CD4-positive, alpha-beta T cell treated with Interferon alpha-2 for 1 hour (primary cell): ENCODE measurements at regions not wholly inside any gene's neighbourhood (a gene's known extent, or its start where the extent isn't known, plus 50 kb on each side); places are given as distances from the start of the nearest gene placed in this dataset.

Source experiments
- DNase-seq, 2 donors: peaks; one replicate each; pipeline ENCODE4 v3.0.0-alpha.2; 2020 to 2022

DNA sequence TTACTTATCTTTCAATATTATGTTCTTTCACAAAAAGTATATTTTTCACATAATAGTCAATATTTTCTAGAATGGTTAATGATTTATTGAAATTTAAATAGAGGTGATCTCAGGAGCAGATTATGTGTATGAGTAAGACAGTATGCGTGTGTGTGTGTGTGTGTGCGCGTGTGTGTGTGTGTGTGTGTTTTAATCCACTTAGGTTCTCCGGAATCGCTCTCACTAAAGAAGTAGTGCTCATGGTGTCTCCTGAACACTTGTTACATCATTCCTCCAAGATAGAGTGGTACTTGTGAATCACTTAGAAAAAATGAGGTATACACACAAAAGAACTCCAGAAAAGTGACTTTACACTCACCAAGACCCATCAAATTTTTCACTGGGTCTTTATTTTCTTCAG, 91.0 kb upstream of the KCNH7 start:
- DNase-seq = no peak

- no peak for DNase-seq
Observed at GRCh38 chr2:162928356-162928755, 89.8 kb upstream of the KCNH7 start.

DNA sequence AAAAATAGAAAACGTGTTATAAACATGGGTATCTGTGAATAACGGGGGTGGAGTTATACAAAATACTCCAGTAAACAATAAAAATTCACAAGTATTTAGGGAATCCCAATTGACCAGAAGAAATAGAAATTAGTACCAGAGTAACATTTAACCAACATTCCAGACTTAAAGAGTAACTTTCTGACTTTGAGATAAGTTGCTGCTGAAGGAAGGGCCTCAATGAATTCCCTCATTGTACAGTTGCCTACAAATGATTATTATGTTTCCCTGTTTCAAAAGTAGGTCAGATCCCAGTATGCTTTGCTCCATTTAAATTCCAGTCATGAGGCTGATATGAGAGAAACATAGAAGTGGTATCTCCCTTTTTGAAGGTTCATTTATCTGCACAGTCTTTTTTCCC, 88.3 kb upstream of the KCNH7 start:
- no peak for DNase-seq

GRCh38 chr2:162926501-162926900, 87.9 kb upstream of the KCNH7 start:
- no peak for DNase-seq

DNA sequence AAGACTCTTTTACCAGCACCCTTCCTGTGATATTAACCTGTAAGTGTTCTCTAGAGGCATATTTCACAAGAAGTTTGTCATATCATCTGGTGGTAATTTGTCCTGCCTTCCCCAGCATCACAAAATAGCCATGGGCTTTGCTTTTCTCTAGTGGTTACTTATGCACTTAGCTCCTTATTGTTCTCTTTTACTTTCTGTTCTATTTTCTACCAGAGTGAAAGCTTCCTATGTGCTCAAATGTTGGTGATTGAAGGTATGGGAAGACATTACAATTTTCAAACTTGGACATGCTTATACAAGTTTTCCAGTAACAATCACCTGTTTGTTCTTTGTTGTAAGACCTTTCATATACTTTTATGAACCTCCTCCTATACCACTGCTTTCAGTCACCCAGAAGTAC, 87.0 kb upstream of the KCNH7 start:
- DNase-seq = no peak

GRCh38 chr2:162919111-162919510, 80.5 kb upstream of the KCNH7 start:
- DNase-seq = no peak

DNA sequence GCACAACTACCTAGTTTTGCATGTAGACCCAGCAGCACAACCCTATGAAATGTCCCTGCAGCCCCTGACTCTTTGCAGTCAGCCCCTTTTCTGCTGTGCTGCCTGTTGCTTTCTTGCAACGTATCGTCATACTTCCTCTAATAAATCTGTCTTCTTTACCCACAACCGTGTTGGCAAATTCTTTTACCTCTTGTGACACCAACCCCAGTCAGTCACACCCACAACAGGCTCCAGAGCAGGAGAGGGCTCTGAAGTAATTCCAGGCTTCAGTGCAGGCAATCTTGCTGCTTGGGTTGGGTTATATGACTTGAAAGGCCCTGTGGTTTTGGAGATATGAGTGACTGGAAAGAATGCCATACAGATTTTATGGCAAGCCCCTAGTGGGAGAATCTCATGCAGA, 79.1 kb upstream of the KCNH7 start:
- no peak for DNase-seq

DNA sequence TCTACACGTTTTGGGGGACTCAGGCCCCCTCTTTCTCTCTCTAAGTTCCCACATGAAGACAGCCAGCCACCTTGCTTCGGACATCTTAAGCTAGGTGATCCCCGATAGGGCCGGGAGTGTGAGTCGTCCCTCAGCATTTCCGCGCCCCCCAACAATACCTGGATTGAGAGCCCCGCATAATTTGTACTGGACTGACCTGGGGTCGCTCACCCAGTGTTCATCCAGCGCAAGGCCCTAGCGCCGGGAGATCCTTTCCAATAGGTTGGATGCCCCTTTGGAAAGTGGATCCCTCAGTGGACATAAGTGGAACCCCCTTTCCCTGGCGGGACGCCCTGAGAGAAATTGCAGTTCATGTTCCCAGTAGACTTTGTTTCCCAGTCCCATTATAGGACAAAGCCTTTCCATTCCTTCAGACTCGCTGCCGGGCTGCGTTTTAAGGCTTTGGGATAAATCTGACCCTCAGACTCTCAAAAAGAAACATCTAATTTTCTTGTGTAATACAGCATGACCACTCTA, 77.8 kb upstream of the KCNH7 start:
- no peak for DNase-seq

DNA sequence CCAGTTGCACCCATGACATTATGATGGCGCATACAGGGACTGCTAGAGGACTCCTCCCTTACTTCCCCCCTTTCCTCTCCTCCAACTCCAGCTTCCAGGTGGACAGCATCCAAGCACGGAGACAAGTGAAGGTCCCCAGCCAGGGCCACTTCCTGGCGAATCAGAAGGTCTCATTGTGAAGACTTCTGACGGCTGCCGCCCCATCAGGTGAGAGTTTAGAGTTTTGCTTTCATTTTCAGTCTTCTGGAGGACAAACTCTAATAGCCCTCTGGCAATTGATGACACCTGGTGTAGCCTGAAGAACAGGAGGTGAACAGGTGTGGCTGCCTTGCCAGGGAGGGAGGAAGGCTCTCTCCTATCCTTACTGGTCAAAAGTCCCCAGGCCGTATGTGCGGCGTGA, 77.3 kb upstream of the KCNH7 start:
- DNase-seq = no peak

- DNase-seq = no peak
Observed at GRCh38 chr2:162914161-162914560, 75.6 kb upstream of the KCNH7 start.

DNA sequence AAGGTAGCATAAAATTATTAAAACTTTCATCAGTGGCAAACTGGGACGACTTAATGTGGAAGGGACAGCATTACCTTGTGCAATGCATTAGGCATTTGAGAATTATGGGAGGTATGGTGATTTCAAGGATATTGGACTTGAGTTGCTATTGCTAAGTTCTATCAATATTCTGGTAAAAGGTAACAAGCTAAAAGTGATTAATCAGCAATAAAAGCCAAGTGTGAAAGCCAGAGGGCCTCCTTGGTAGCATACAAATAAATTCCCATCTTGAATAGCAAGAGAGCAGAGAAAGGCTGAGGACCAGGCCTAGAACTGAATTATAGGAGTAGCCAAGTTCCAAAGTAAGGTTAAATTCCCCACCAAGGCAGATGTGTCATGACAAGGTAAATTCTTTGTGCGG, 74.2 kb upstream of the KCNH7 start:
- DNase-seq = no peak

- DNase-seq = no peak
Observed at GRCh38 chr2:162908567-162908966, 70.0 kb upstream of the KCNH7 start.

GRCh38 chr2:162890690-162891311, 52.2 kb upstream of the KCNH7 start:
- DNase-seq = peak in 1 of 2 donors; percentile 5

DNA sequence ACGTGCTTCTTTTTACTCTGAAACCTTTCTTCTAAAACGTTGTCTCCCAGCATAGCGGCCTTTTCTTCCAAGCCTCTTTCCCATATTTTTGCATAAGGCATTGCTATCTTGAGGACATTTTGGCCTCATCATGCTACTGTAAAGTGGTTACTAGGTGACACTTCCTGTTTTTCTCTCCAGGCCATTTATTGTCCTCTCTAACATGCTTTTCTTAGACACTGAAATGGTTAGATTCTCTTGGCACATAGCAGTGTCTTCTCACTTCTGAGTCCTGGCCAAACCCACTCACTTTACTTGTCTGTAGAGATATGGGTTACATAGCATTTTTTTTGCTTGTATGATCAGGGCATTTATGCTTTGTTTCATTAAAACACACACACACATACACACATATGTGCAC, 50.1 kb upstream of the KCNH7 start:
- no peak for DNase-seq
